Neural progenitor cell (in vitro differentiated cells): ENCODE measurements at regions not wholly inside any gene's neighbourhood (a gene's known extent, or its start where the extent isn't known, plus 50 kb on each side); places are given as distances from the start of the nearest gene placed in this dataset.

Experiments used
- DNase-seq: peaks from one replicate; pipeline ENCODE4 v3.0.0-alpha.2; 2016; ENCODE audit warnings: low spot score
- H2AFZ ChIP-seq: fragments of 200-600 bp; sonication (generic); replicated peaks from 2 replicates; pipeline ENCODE4 v1.6.1; 2016; ENCODE audit warnings: antibody characterized with exemption
- H3F3A ChIP-seq: fragments of 200-600 bp; sonication (generic); 2 replicates; pipeline ENCODE4 v1.6.1; 2016; ENCODE audit warnings: antibody characterized with exemption, low read depth
- H3K27ac ChIP-seq: fragments of 200-600 bp; sonication (generic); 2 replicates; pipeline ENCODE4 v1.5.1; 2016; ENCODE audit warnings: mild to moderate bottlenecking
- H3K27me3 ChIP-seq: fragments of 200-600 bp; sonication (generic); 2 replicates; pipeline ENCODE4 v1.6.1; 2016; ENCODE audit warnings: mild to moderate bottlenecking, moderate library complexity
- H3K36me3 ChIP-seq: fragments of 200-600 bp; sonication (generic); 2 replicates; pipeline ENCODE4 v1.5.1; 2016
- H3K4me1 ChIP-seq: fragments of 200-600 bp; sonication (generic); 2 replicates; pipeline ENCODE4 v1.6.1; 2016; ENCODE audit warnings: mixed run types
- H3K4me2 ChIP-seq: fragments of 200-600 bp; sonication (generic); 2 replicates; pipeline ENCODE4 v1.6.1; 2016
- H3K4me3 ChIP-seq: fragments of 200-600 bp; sonication (generic); 2 replicates; pipeline ENCODE4 v1.5.1; 2016
- H3K79me2 ChIP-seq: fragments of 200-600 bp; sonication (generic); 2 replicates; pipeline ENCODE4 v1.6.1; 2016; ENCODE audit warnings: low read depth
- H3K9ac ChIP-seq: fragments of 200-600 bp; sonication (generic); 2 replicates; pipeline ENCODE4 v1.6.1; 2016
- H3K9me3 ChIP-seq: fragments of 200-600 bp; sonication (generic); 2 replicates; pipeline ENCODE4 v1.5.1; 2016; ENCODE audit warnings: low read depth
- H4K20me1 ChIP-seq: fragments of 200-600 bp; sonication (generic); 2 replicates; pipeline ENCODE4 v1.6.1; 2016; ENCODE audit warnings: low read depth
- H3K27ac Mint-ChIP-seq: 3 replicates; pipeline ENCODE4 v1.8.0; 2021; ENCODE audit warnings: mixed read lengths
- H3K27me3 Mint-ChIP-seq: 2 replicates; pipeline ENCODE4 v1.8.0; 2022; ENCODE audit warnings: low read depth, mild to moderate bottlenecking, inconsistent platforms, moderate library complexity, mixed read lengths; ENCODE audit not compliant: insufficient read depth
- H3K36me3 Mint-ChIP-seq: 3 replicates; pipeline ENCODE4 v1.8.0; 2021; ENCODE audit warnings: mixed read lengths
- H3K4me1 Mint-ChIP-seq: 3 replicates; pipeline ENCODE4 v1.8.0; 2021; ENCODE audit warnings: mixed read lengths
- H3K4me3 Mint-ChIP-seq: 3 replicates; pipeline ENCODE4 v1.8.0; 2021; ENCODE audit warnings: mild to moderate bottlenecking, moderate library complexity, mixed read lengths
- H3K9me3 Mint-ChIP-seq: 3 replicates; pipeline ENCODE4 v1.8.0; 2020; ENCODE audit warnings: mixed read lengths
- CTCF ChIP-seq: fragments of 200-600 bp; sonication (generic); IDR thresholded peaks from 2 replicates; pipeline ENCODE4 v1.5.1; 2017; ENCODE audit warnings: antibody characterized with exemption, mild to moderate bottlenecking
- EZH2 ChIP-seq: fragments of 200-600 bp; sonication (generic); IDR thresholded peaks from 2 replicates; pipeline ENCODE4 v1.6.1; 2017; ENCODE audit warnings: antibody characterized with exemption, mild to moderate bottlenecking, moderate library complexity
- EZH2phosphoT487 ChIP-seq: fragments of 200-600 bp; sonication (generic); IDR thresholded peaks from 2 replicates; pipeline ENCODE4 v1.6.1; 2017; ENCODE audit warnings: antibody characterized with exemption

GRCh38 chr5:33346534-33346933 lies 94.2 kb upstream of the TARS1 start:
- TF ChIP-seq CTCF (no peak), EZH2 (no peak), EZH2phosphoT487 (no peak)
- Mint-ChIP-seq H3K36me3 (no peaks in the 10 kb centered on the region), H3K9me3 (peaks cover 3% of the 10 kb centered on the region), H3K27me3 (peaks cover 2% of the 10 kb centered on the region), H3K4me1 (peaks cover 8% of the 10 kb centered on the region), H3K4me3 (no peak overlapping the region), H3K27ac (no peak overlapping the region)
- Histone ChIP-seq H3K4me2 (no peak overlapping the region), H4K20me1 (no peaks in the 10 kb centered on the region), H3K27me3 (no peaks in the 10 kb centered on the region), H3K27ac (no peak overlapping the region), H3K36me3 (no peaks in the 10 kb centered on the region), H3K4me1 (peaks cover 7% of the 10 kb centered on the region), H3K9ac (no peak overlapping the region), H3F3A (no peaks in the 10 kb centered on the region), H3K79me2 (no peaks in the 10 kb centered on the region), H2AFZ (no peak overlapping the region), H3K4me3 (no peak overlapping the region), H3K9me3 (no peaks in the 10 kb centered on the region)
- DNase-seq, result no peak

GRCh38 chr5:33361781-33362180 lies 79.0 kb upstream of the TARS1 start:
- Histone ChIP-seq H3K9ac (no peak overlapping the region), H3F3A (no peaks in the 10 kb centered on the region), H3K27me3 (no peaks in the 10 kb centered on the region), H3K36me3 (no peaks in the 10 kb centered on the region), H3K9me3 (no peaks in the 10 kb centered on the region), H3K4me2 (no peak overlapping the region), H4K20me1 (no peaks in the 10 kb centered on the region), H2AFZ (no peak overlapping the region), H3K79me2 (no peaks in the 10 kb centered on the region), H3K4me1 (peaks cover 10% of the 10 kb centered on the region), H3K27ac (no peak overlapping the region), H3K4me3 (no peak overlapping the region)
- Mint-ChIP-seq H3K4me1 (peaks cover 24% of the 10 kb centered on the region), H3K27me3 (peaks cover 10% of the 10 kb centered on the region), H3K9me3 (peaks cover 15% of the 10 kb centered on the region), H3K27ac (no peak overlapping the region), H3K4me3 (no peak overlapping the region), H3K36me3 (peaks cover 4% of the 10 kb centered on the region)
- TF ChIP-seq CTCF (no peak), EZH2phosphoT487 (no peak), EZH2 (no peak)
- no peak for DNase-seq

DNA sequence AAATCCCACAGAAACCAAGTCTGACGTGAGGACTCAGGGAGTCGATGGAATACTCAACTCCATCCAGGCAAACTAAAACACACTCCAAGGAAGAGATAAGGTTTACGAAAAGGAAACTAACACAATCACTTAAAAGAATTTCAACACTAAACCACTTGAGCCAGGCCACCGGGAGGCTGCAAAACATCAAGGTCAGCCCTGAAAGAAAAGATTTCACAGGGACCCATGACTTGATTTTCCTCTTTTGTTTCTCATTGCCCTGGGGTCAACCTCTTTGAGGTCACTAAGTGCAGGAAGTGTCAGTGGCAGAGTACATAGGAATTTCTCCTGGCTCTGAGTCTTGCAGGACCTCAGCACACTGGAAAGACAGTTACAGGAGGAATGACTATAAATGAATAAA lies 77.8 kb upstream of the TARS1 start:
- Histone ChIP-seq H3K36me3 (no peaks in the 10 kb centered on the region), H3K4me1 (peaks cover 10% of the 10 kb centered on the region), H3K4me3 (no peak overlapping the region), H4K20me1 (no peaks in the 10 kb centered on the region), H3K9ac (no peak overlapping the region), H3K79me2 (no peaks in the 10 kb centered on the region), H3F3A (no peaks in the 10 kb centered on the region), H3K27ac (no peak overlapping the region), H3K27me3 (no peaks in the 10 kb centered on the region), H2AFZ (no peak overlapping the region), H3K4me2 (no peak overlapping the region), H3K9me3 (no peaks in the 10 kb centered on the region)
- H3K9me3 Mint-ChIP-seq, result peaks cover 15% of the 10 kb centered on the region
- TF ChIP-seq EZH2, result no peak
- TF ChIP-seq EZH2phosphoT487, result no peak
- TF ChIP-seq CTCF, result no peak
- H3K27me3 Mint-ChIP-seq, result peaks cover 10% of the 10 kb centered on the region
- peaks cover 24% of the 10 kb centered on the region for H3K4me1 Mint-ChIP-seq
- H3K4me3 Mint-ChIP-seq, result peak overlapping the region; percentile 16
- peak overlapping the region; percentile 75 for H3K27ac Mint-ChIP-seq
- peak; percentile 3 for DNase-seq
- peaks cover 4% of the 10 kb centered on the region for H3K36me3 Mint-ChIP-seq

DNA sequence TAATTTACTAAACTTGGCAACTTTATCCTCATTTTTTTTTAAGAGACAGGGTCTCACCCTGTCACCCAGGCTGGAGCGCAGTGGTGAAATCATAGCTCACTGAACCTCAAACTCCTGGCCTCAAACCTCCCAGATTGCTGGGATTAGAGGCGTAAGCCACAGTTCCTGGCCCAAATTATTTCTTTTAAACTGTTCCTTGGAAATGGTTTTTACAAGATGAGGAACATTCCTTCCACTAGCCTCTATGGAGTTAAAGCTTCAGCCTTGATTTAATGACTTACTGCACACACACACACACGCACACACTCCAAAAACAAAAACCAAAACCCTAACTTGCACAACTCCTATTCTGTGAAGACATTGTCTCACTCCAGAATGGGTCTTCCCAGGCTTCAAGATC lies 77.2 kb upstream of the TARS1 start:
- Histone ChIP-seq H2AFZ (no peak overlapping the region), H3K4me1 (peaks cover 10% of the 10 kb centered on the region), H3K36me3 (no peaks in the 10 kb centered on the region), H3K27ac (no peak overlapping the region), H3K4me2 (no peak overlapping the region), H3F3A (no peaks in the 10 kb centered on the region), H3K9me3 (no peaks in the 10 kb centered on the region), H3K9ac (no peak overlapping the region), H3K4me3 (no peak overlapping the region), H4K20me1 (no peaks in the 10 kb centered on the region), H3K27me3 (no peaks in the 10 kb centered on the region), H3K79me2 (no peaks in the 10 kb centered on the region)
- no peak for TF ChIP-seq CTCF
- TF ChIP-seq EZH2, result no peak
- no peak for TF ChIP-seq EZH2phosphoT487
- H3K36me3 Mint-ChIP-seq, result peaks cover 4% of the 10 kb centered on the region
- peaks cover 15% of the 10 kb centered on the region for H3K9me3 Mint-ChIP-seq
- no peak overlapping the region for H3K4me3 Mint-ChIP-seq
- H3K27ac Mint-ChIP-seq, result no peak overlapping the region
- H3K4me1 Mint-ChIP-seq, result peaks cover 24% of the 10 kb centered on the region
- peaks cover 10% of the 10 kb centered on the region for H3K27me3 Mint-ChIP-seq
- DNase-seq, result no peak
